MCF 10A (cell line): ENCODE measurements at regions not wholly inside any gene's neighbourhood (a gene's known extent, or its start where the extent isn't known, plus 50 kb on each side); places are given as distances from the start of the nearest gene placed in this dataset.
A peak's percentile ranks its signal among the peaks of the same experiment; 100 is the strongest.

ENCODE experiments used
- BruUV-seq: library from RNA; stranded (reverse); fragments of 400-500 nt; replicated peaks from 2 replicates; lab custom pipeline; 2021; lab: Mats Ljungman, UMichigan
- CTCF ChIA-PET: fragments of 300-600 bp; sonication (Branson Sonifier 250); formaldehyde crosslinking; extraction: SDS; loops from one replicate; lab custom pipeline; 2021; ENCODE audit warnings: antibody characterized with exemption, inconsistent platforms; lab: Yijun Ruan, JAX
- POLR2A ChIA-PET: fragments of 300-600, 350-650 bp; sonication (Branson Sonifier 250); formaldehyde crosslinking; extraction: SDS; loops from one replicate; lab custom pipeline; 2020; ENCODE audit warnings: antibody characterized with exemption, inconsistent platforms; lab: Yijun Ruan, JAX
- DNase-seq: peaks from one replicate; pipeline ENCODE4 v3.0.0-alpha.2; 2018; ENCODE audit not compliant: unreplicated experiment
- H3K27ac Mint-ChIP-seq: one replicate; pipeline ENCODE4 v1.8.0; 2022; ENCODE audit warnings: mild to moderate bottlenecking, low read depth, mixed read lengths; ENCODE audit not compliant: unreplicated experiment
- H3K27me3 Mint-ChIP-seq: one replicate; pipeline ENCODE4 v1.8.0; 2022; ENCODE audit warnings: mixed read lengths; ENCODE audit not compliant: insufficient read depth, unreplicated experiment
- H3K36me3 Mint-ChIP-seq: one replicate; pipeline ENCODE4 v1.8.0; 2022; ENCODE audit warnings: mild to moderate bottlenecking, moderate library complexity, mixed read lengths; ENCODE audit not compliant: insufficient read depth, unreplicated experiment
- H3K4me1 Mint-ChIP-seq: one replicate; pipeline ENCODE4 v1.8.0; 2022; ENCODE audit warnings: mixed read lengths; ENCODE audit not compliant: insufficient read depth, unreplicated experiment
- H3K4me3 Mint-ChIP-seq: one replicate; pipeline ENCODE4 v1.8.0; 2022; ENCODE audit warnings: mild to moderate bottlenecking, moderate library complexity, mixed read lengths; ENCODE audit not compliant: unreplicated experiment
- H3K9me3 Mint-ChIP-seq: one replicate; pipeline ENCODE4 v1.8.0; 2022; ENCODE audit warnings: mixed read lengths; ENCODE audit not compliant: unreplicated experiment
- intact Hi-C: fragments of 100-400 bp; cut with micrococcal nuclease; formaldehyde crosslinking; loops from 2 replicates; pipeline ENCODE4 v1.14.1; 2022
- TF ChIP-seq, protein P1 (sequence below): fragments of 200-600 bp; IDR thresholded peaks from one replicate; pipeline ENCODE4 v1.8.0; 2022; ENCODE audit warnings: antibody characterized with exemption, mild to moderate bottlenecking; ENCODE audit not compliant: unreplicated experiment

DNA sequence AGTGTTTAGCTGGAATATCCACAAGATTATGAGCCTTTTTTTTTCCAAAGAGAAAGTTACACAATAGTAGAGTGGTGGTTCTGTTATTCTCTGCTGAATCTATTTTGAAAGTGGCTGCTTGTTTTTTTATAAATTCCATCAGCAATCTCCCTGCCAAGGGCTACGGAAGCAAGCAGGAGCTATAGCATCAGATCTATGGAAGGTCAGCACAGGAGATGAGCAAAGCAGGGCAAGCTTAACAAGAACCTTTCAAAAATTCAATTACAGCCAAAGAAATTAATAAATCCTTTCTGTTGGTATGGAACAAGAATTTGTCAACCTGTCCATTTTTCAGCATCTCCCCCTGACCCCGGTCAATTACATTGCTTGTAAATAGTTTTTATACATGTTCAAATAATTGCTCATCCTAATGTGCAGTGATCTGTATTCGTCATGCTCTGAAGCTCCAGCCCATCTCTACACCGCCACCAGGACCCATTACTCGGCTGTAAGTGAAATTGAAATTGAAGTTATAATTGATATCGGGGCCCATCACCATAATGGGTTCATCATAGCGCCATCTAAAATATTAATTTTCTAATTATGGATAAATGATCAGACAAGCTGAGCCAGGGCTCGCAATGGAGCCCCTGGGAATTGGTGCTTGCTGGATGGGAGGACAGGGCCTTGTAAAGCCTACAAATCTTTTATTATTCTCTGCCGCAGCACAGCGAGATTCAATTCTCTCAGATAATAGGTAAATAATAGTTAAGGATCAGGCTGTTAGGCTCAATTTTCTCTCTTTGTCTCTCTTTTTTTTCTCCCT lies 215.1 kb downstream of the ATG4C start:
- CTCF ChIA-PET, result interaction anchor here (0.5 to 1.2 kb wide), 2 partner anchors 159 to 693 kb away, joined by 4 to 7 read pairs; no protein-coding TSS in a partner anchor

GRCh38 chr1:63000508-63000907 lies 216.6 kb downstream of the ATG4C start:
- TF ChIP-seq, protein P1, sequence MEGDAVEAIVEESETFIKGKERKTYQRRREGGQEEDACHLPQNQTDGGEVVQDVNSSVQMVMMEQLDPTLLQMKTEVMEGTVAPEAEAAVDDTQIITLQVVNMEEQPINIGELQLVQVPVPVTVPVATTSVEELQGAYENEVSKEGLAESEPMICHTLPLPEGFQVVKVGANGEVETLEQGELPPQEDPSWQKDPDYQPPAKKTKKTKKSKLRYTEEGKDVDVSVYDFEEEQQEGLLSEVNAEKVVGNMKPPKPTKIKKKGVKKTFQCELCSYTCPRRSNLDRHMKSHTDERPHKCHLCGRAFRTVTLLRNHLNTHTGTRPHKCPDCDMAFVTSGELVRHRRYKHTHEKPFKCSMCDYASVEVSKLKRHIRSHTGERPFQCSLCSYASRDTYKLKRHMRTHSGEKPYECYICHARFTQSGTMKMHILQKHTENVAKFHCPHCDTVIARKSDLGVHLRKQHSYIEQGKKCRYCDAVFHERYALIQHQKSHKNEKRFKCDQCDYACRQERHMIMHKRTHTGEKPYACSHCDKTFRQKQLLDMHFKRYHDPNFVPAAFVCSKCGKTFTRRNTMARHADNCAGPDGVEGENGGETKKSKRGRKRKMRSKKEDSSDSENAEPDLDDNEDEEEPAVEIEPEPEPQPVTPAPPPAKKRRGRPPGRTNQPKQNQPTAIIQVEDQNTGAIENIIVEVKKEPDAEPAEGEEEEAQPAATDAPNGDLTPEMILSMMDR, result no peak
- BruUV-seq, result no TSS peak
- Mint-ChIP-seq H3K36me3 (no peaks in the 10 kb centered on the region), H3K27me3 (peaks cover 61% of the 10 kb centered on the region), H3K4me3 (no peak overlapping the region), H3K27ac (no peak overlapping the region), H3K4me1 (no peaks in the 10 kb centered on the region), H3K9me3 (no peaks in the 10 kb centered on the region)
- CTCF ChIA-PET, result interaction anchor here (0.5 to 0.8 kb wide), 2 partner anchors 151 to 159 kb away, joined by 3 read pairs; no protein-coding TSS in a partner anchor
- no peak for DNase-seq
- intact Hi-C loops, result loop anchor here (10.0 kb wide), 1 partner anchor 1244 kb away; no protein-coding TSS in a partner anchor
- POLR2A ChIA-PET, result interaction anchor here (1.1 kb wide), 1 partner anchor 10 kb away, joined by 4 read pairs; no protein-coding TSS in a partner anchor

More for the DNA sequence above, 215.1 kb downstream of the ATG4C start:
- TF ChIP-seq, protein P1, result no peak
- H3K36me3 Mint-ChIP-seq, result no peaks in the 10 kb centered on the region
- POLR2A ChIA-PET, result interaction anchor here (0.8 kb wide), 1 partner anchor 34 kb away, joined by 3 read pairs; no protein-coding TSS in a partner anchor
- H3K27ac Mint-ChIP-seq, result no peak overlapping the region
- no peaks in the 10 kb centered on the region for H3K9me3 Mint-ChIP-seq
- intact Hi-C loops, result no loop called here
- no peak for DNase-seq
- no TSS peak for BruUV-seq
- H3K4me1 Mint-ChIP-seq, result no peaks in the 10 kb centered on the region
- H3K4me3 Mint-ChIP-seq, result no peak overlapping the region
- H3K27me3 Mint-ChIP-seq, result peaks cover 61% of the 10 kb centered on the region

DNA sequence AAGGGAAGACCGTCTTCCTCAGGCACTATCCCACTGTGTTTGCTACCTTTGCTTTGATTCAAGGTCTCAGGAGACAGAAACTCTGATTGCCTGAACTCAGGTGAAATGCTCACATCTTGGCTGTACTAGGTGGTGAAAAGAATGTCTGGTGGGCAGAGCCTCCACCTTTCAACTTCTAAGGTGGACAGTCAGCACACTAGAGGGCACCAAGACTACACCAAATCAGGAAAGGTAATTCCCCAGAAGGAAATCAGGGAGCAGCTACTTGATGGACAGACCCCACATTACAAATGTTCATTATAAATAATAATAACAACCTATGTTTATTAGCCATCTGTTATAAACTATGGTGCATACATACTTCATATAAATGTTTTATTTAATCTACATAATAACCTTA lies 220.9 kb downstream of the ATG4C start:
- H3K27ac Mint-ChIP-seq, result no peak overlapping the region
- ChIA-PET POLR2A (no interaction called here), CTCF (interaction anchor here (0.6 to 1.9 kb wide), 7 partner anchors 12 to 534 kb away, joined by 3 to 9 read pairs (median 3); no protein-coding TSS in a partner anchor)
- TF ChIP-seq, protein P1, result peak; percentile 23
- H3K36me3 Mint-ChIP-seq, result no peaks in the 10 kb centered on the region
- no TSS peak for BruUV-seq
- H3K4me1 Mint-ChIP-seq, result no peaks in the 10 kb centered on the region
- H3K9me3 Mint-ChIP-seq, result no peaks in the 10 kb centered on the region
- peak; percentile 43 for DNase-seq
- H3K4me3 Mint-ChIP-seq, result no peak overlapping the region
- intact Hi-C loops, result loop anchor here (2.0 to 10.0 kb wide), 4 partner anchors 144 to 1240 kb away; no protein-coding TSS in a partner anchor
- peaks cover 33% of the 10 kb centered on the region for H3K27me3 Mint-ChIP-seq

DNA sequence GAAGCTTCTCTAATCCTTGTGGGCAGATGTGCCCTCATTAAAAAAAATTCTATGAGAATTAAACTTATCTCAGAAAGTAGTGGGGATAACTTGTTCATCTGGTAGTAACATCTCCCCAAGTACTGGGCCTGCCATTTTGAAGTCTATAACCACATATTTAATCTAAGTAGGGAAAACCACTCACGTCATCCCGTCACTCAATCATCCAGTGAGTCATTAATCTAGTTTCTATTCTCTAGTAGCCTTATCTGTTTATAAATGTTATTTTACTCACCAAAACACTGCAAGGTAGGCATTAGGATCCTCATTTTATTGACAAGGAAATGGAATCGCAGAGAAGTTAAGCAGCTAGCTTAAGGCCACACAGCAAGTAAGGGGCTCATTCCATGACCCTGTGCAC lies 221.9 kb downstream of the ATG4C start:
- no peak for DNase-seq
- Mint-ChIP-seq H3K9me3 (no peaks in the 10 kb centered on the region), H3K27ac (no peak overlapping the region), H3K27me3 (peaks cover 24% of the 10 kb centered on the region), H3K4me1 (no peaks in the 10 kb centered on the region), H3K36me3 (no peaks in the 10 kb centered on the region), H3K4me3 (no peak overlapping the region)
- POLR2A ChIA-PET, result no interaction called here
- TF ChIP-seq, protein P1, result no peak
- CTCF ChIA-PET, result interaction anchor here (0.5 to 1.9 kb wide), 10 partner anchors 9 to 1131 kb away, joined by 3 to 9 read pairs (median 4); no protein-coding TSS in a partner anchor
- intact Hi-C loops, result loop anchor here (2.0 to 10.0 kb wide), 4 partner anchors 143 to 1239 kb away; no protein-coding TSS in a partner anchor
- no TSS peak for BruUV-seq
